BJ (cell line): ENCODE measurements at regions not wholly inside any gene's neighbourhood (a gene's known extent, or its start where the extent isn't known, plus 50 kb on each side); places are given as distances from the start of the nearest gene placed in this dataset.

ENCODE experiments used
- CTCF ChIA-PET: fragments of 350-600 bp; formaldehyde crosslinking; extraction: SDS; loops from one replicate; lab custom pipeline; 2021; ENCODE audit warnings: antibody characterized with exemption, inconsistent platforms; lab: Yijun Ruan, JAX
- POLR2A ChIA-PET: fragments of 300-600 bp; sonication (Branson Sonifier 250); formaldehyde crosslinking; extraction: SDS; loops from one replicate; lab custom pipeline; 2021; ENCODE audit warnings: antibody characterized with exemption; lab: Charles Lee
- DNase-seq: peaks from one replicate; pipeline ENCODE4 v3.0.0-alpha.2; 2011; ENCODE audit warnings: low read depth
- H3K27me3 ChIP-seq: 2 replicates; pipeline ENCODE4 v1.6.0; 2011; ENCODE audit warnings: low read length; ENCODE audit not compliant: control insufficient read depth, insufficient read depth
- H3K36me3 ChIP-seq: 2 replicates; pipeline ENCODE4 v1.5.1; 2011; ENCODE audit warnings: low read length; ENCODE audit not compliant: control insufficient read depth, insufficient read depth
- H3K4me3 ChIP-seq: 2 replicates; pipeline ENCODE4 v1.5.1; 2011; ENCODE audit warnings: low read depth, mild to moderate bottlenecking, control low read depth, low read length
- TF ChIP-seq, protein P1 (sequence below): IDR thresholded peaks from 2 replicates; pipeline ENCODE4 v1.5.1; 2011; ENCODE audit warnings: low read depth, mild to moderate bottlenecking, control low read depth, inconsistent platforms, low read length, moderate library complexity; ENCODE audit not compliant: insufficient read depth

DNA sequence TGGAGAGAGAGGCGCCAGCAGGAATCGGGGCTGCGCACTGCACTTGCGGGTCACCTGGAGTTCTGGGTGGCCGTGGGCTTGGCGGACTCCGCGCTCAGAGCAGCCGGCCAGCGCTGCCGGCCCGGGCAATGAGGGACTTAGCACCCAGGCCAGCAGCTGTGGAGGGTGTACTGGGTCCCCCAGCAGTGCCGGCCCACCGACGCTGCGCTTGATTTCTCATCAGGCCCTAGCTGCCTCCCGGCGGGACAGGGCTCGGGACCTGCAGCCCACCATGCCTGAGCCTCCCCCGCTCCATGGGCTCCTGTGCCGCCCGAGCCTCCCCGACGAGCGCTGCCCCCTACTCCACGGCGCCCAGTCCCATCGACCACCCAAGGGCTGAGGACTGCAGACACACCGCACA, 325.6 kb downstream of the ACTL7B start:
- TF ChIP-seq, protein P1, sequence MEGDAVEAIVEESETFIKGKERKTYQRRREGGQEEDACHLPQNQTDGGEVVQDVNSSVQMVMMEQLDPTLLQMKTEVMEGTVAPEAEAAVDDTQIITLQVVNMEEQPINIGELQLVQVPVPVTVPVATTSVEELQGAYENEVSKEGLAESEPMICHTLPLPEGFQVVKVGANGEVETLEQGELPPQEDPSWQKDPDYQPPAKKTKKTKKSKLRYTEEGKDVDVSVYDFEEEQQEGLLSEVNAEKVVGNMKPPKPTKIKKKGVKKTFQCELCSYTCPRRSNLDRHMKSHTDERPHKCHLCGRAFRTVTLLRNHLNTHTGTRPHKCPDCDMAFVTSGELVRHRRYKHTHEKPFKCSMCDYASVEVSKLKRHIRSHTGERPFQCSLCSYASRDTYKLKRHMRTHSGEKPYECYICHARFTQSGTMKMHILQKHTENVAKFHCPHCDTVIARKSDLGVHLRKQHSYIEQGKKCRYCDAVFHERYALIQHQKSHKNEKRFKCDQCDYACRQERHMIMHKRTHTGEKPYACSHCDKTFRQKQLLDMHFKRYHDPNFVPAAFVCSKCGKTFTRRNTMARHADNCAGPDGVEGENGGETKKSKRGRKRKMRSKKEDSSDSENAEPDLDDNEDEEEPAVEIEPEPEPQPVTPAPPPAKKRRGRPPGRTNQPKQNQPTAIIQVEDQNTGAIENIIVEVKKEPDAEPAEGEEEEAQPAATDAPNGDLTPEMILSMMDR: no peak
- POLR2A ChIA-PET: no interaction called here
- no peaks in the 10 kb centered on the region for H3K36me3 ChIP-seq

DNA sequence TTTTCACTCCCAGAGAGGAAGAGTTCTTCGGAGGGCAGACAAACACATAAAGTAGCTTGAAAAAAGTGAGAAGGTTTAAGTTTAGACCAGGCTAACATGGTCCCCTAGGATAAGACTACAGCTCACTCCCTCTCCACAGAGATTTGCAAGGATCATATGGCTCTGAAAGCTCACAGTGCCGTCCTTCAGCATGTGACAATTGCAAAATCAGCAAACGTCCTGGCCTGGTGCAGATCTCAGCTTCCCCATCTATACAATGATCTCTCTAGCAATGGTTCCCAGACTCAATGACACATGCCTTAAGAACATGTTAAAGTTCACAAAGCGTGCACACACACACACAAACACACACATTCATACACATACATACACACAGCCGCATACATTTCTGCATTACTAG, 327.6 kb downstream of the ACTL7B start:
- no peak overlapping the region for H3K4me3 ChIP-seq
- H3K27me3 ChIP-seq: peaks cover 2% of the 10 kb centered on the region
- H3K36me3 ChIP-seq: no peaks in the 10 kb centered on the region
- TF ChIP-seq, protein P1: no peak
- ChIA-PET POLR2A (no interaction called here), CTCF (interaction anchor here (1.4 kb wide), 1 partner anchor 10 kb away, joined by 5 read pairs; no protein-coding TSS in a partner anchor)
- no peak for DNase-seq

More for the DNA sequence above, 325.6 kb downstream of the ACTL7B start:
- CTCF ChIA-PET: no interaction called here
- Histone ChIP-seq H3K4me3 (no peak overlapping the region), H3K27me3 (peaks cover 2% of the 10 kb centered on the region)
- DNase-seq: no peak

DNA sequence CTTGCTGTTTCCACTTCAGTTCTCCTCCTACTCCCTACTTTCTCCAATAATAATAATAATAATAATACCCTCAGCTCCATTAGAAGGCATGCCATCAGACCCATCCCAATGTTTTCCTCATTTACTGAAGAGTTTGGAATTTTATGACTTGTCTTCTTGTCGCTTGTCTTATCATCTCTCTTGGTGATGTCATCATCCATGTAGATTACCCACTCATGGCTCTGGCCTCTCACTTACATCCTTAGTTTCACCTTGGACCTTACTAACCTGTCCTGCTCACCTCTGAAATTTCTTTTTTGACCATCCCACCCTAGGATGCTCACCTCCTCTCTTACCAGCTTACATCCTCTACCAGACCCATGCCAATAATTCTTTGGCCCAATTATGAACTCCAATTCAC, 329.3 kb downstream of the ACTL7B start:
- DNase-seq: no peak
- H3K27me3 ChIP-seq: peaks cover 2% of the 10 kb centered on the region
- ChIA-PET CTCF (interaction anchor here (1.7 kb wide), 1 partner anchor 14 kb away, joined by 4 read pairs; no protein-coding TSS in a partner anchor), POLR2A (no interaction called here)
- H3K36me3 ChIP-seq: no peaks in the 10 kb centered on the region
- no peak overlapping the region for H3K4me3 ChIP-seq
- TF ChIP-seq, protein P1: no peak

DNA sequence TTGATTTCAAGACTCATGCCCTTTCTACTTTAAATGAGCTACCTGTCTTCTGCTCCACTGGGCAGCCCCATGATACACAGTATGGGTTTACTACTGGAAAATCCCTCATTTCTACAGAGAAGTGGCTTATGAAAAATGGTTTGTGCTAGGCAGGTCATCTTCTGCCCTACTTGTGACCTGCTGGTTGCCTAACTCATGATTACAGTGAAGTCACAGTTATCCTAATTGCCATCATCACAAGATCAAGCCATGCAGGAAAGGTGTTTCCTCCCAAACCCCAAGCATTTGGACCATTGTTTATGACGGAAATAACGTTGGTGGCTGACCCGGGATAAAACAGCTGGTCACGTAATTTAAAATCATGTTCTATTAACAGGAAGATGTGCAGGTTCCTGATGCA, 330.6 kb downstream of the ACTL7B start:
- peaks cover 2% of the 10 kb centered on the region for H3K27me3 ChIP-seq
- DNase-seq: no peak
- H3K4me3 ChIP-seq: no peak overlapping the region
- H3K36me3 ChIP-seq: no peaks in the 10 kb centered on the region
- ChIA-PET CTCF (interaction anchor here (1.7 kb wide), 1 partner anchor 12 kb away, joined by 4 read pairs; no protein-coding TSS in a partner anchor), POLR2A (no interaction called here)
- TF ChIP-seq, protein P1: no peak

DNA sequence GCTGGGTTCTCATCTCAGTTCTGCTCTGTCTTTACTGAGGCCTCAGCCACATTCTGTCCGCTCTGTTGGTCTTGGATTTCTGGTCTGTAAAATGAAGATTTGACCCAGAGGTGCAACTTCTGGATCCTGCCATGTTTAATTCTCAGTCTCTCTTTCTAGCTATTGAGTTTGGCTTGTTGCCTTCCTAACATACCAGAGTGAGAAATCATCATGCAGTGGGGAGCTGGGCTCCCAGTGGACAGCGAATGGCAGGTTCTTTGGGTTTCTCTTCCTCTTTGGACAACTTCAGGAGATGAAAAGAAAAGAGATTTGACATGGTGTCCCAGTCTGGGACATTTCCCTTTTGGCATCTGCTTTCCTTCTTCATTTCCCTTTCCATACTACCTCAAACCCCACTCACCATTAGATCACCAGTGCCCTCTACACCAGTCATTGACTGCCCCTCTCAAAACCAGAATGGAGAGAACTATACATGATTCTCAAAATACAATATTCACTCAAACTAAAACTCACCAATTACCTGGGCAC, 334.7 kb downstream of the ACTL7B start:
- ChIA-PET POLR2A (interaction anchor here (0.6 kb wide), 1 partner anchor 325 kb away, joined by 3 read pairs; no protein-coding TSS in a partner anchor), CTCF (no interaction called here)

More for the DNA sequence above, 334.7 kb downstream of the ACTL7B start:
- no peak for DNase-seq
- Histone ChIP-seq H3K27me3 (no peaks in the 10 kb centered on the region), H3K36me3 (no peaks in the 10 kb centered on the region), H3K4me3 (no peak overlapping the region)
- TF ChIP-seq, protein P1: no peak
